GM19397 (cell line): ENCODE measurements at regions not wholly inside any gene's neighbourhood (a gene's known extent, or its start where the extent isn't known, plus 50 kb on each side); places are given as distances from the start of the nearest gene placed in this dataset.
"Not testable (repeated sequence)": the region's sequence is repeated elsewhere in the genome, so short reads cannot be mapped to it uniquely, and the experiment has no call there.

Experiments used
- ATAC-seq: cut with Tn5 transposase; IDR thresholded peaks from one replicate; pipeline ENCODE4 v1.9.1; 2021; ENCODE audit warnings: mild to moderate bottlenecking, moderate library complexity; ENCODE audit not compliant: unreplicated experiment

GRCh38 chr7:15836651-15837050 is 150.2 kb upstream of the MEOX2 start:
- no peak for ATAC-seq

GRCh38 chr7:15836041-15836440 is 149.6 kb upstream of the MEOX2 start:
- no peak for ATAC-seq

GRCh38 chr7:15834446-15834845 is 148.0 kb upstream of the MEOX2 start:
- ATAC-seq = no peak

GRCh38 chr7:15832996-15833395 is 146.5 kb upstream of the MEOX2 start:
- ATAC-seq = no peak

GRCh38 chr7:15831606-15832005 is 145.1 kb upstream of the MEOX2 start:
- no peak for ATAC-seq

GRCh38 chr7:15829691-15830090 is 143.2 kb upstream of the MEOX2 start:
- no peak for ATAC-seq

- ATAC-seq = no peak
Observed at GRCh38 chr7:15828881-15829280, 142.4 kb upstream of the MEOX2 start.

GRCh38 chr7:15821484-15822427 is 135.3 kb upstream of the MEOX2 start:
- ATAC-seq = no peak

GRCh38 chr7:15820319-15820718 is 133.8 kb upstream of the MEOX2 start:
- no peak for ATAC-seq

- no peak for ATAC-seq
Observed at GRCh38 chr7:15816835-15817426, 130.4 kb upstream of the MEOX2 start.

- no peak for ATAC-seq
Observed at GRCh38 chr7:15813448-15813847, 127.0 kb upstream of the MEOX2 start.

GRCh38 chr7:15810383-15810782 is 123.9 kb upstream of the MEOX2 start:
- ATAC-seq = not testable (repeated sequence)

- ATAC-seq = not testable (repeated sequence)
Observed at GRCh38 chr7:15809936-15810335, 123.5 kb upstream of the MEOX2 start.

- ATAC-seq = no peak
Observed at GRCh38 chr7:15805891-15806290, 119.4 kb upstream of the MEOX2 start.

GRCh38 chr7:15802425-15802824 is 115.9 kb upstream of the MEOX2 start:
- no peak for ATAC-seq

GRCh38 chr7:15801551-15801950 is 115.1 kb upstream of the MEOX2 start:
- no peak for ATAC-seq

- no peak for ATAC-seq
Observed at GRCh38 chr7:15801041-15801440, 114.6 kb upstream of the MEOX2 start.

- ATAC-seq = no peak
Observed at GRCh38 chr7:15798081-15798480, 111.6 kb upstream of the MEOX2 start.

GRCh38 chr7:15795393-15795792 is 108.9 kb upstream of the MEOX2 start:
- ATAC-seq = no peak

GRCh38 chr7:15794801-15795200 is 108.3 kb upstream of the MEOX2 start:
- ATAC-seq = no peak

GRCh38 chr7:15784694-15785030 is 98.2 kb upstream of the MEOX2 start:
- ATAC-seq = no peak

GRCh38 chr7:15783987-15784693 is 97.7 kb upstream of the MEOX2 start:
- no peak for ATAC-seq
